T1000 (cell line): ENCODE measurements at regions not wholly inside any gene's neighbourhood (a gene's known extent, or its start where the extent isn't known, plus 50 kb on each side); places are given as distances from the start of the nearest gene placed in this dataset.

ENCODE experiments used
- DNase-seq: peaks from one replicate; lab custom pipeline; 2025; ENCODE audit warnings: mixed read lengths; lab: John Stamatoyannopoulos, UW

DNA sequence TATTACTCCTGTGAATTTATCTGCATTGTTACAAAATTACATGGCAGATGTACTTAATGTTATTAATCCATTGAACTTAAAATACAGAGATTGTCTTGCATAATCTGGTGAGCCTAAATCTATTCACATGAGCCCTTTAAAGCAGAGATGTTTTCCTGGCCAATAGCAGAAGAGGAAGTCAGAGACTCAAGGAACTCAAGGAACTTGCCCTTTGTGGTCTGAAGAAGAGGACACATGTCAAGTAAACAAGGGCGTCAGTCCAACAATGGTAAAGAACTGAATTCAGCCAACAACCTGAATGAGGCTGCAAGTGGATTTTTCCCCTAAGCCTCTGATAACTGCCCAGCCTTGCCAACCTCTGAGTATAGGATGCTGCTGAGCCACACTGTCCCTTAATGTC lies 356.3 kb upstream of the PKDCC start:
- no peak for DNase-seq

- no peak for DNase-seq
These were observed 353.2 kb upstream of the PKDCC start for GRCh38 chr2:41694536-41695049.

GRCh38 chr2:41695198-41696113 lies 352.4 kb upstream of the PKDCC start:
- DNase-seq = no peak

DNA sequence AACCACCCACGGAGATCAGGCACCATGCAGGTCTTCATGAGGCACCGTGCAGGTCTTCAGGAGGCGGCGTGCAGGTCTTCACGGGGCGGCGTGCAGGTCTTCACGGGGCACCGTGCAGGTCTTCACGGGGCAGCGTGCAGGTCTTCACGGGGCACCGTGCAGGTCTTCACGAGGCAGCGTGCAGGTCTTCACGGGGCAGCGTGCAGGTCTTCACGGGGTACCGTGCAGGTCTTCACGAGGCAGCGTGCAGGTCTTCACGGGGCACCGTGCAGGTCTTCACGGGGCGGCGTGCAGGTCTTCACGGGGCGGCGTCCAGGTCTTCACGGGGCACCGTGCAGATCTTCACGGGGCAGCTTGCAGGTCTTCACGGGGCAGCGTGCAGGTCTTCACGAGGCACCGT lies 350.4 kb upstream of the PKDCC start:
- DNase-seq = no peak

DNA sequence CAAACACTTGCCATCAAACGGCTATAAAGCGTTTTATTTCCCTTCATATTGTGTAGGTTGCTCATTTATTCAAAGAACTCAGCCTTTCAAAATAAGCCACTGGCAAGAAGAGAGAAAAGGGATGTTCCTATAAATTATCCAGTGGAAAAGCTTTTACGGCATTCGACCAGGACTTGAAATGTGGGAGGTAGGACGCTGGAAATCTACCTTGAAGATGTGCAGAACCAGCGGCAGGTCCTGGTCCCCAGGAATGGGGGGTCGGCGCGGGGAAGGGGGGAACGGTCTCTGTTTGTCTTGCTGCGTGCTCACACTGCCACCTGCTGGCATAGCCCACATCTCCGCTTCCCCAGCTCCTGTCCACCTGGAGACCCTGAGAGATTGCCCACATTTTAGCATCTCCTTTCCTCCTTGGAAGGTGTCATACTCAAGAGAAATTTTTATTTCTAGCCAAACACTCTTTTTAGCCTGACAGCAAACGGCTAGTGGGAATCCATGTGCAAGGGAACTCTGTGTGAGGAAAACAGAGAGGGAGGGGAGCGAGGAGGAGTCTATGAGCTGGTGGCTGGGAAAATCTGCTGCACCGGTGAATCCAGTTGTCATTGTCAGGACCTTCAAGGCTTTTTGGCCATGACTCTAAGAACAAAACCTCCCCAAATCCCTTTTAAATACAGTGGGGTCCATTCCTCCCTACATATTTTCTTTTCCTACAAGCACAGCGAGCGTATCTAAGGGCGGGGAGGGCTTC lies 349.0 kb upstream of the PKDCC start:
- DNase-seq = no peak

- DNase-seq = no peak
These were observed 346.6 kb upstream of the PKDCC start for GRCh38 chr2:41701231-41701630.

GRCh38 chr2:41703123-41703522 lies 344.7 kb upstream of the PKDCC start:
- DNase-seq = no peak

DNA sequence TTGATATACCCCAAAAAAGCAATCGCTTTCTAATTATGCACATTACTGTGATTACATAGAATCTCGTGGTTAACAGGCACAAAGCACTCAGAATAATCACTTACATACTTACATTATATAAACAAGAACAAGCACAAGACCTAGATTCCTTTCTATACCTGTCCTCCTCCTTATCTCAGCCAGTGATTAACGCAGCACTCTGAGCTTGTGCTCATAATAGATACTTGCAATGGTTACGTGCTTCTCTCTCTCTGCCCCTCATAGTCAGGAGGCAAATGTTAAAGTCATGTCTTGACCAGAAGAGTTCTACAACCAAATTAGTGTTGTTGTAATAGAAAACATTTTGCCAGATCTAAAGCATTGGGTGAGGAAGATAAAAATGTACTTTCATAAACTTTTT lies 342.2 kb upstream of the PKDCC start:
- no peak for DNase-seq

- DNase-seq = no peak
These were observed 341.5 kb upstream of the PKDCC start for GRCh38 chr2:41706286-41706685.

- DNase-seq = no peak
These were observed 339.9 kb upstream of the PKDCC start for GRCh38 chr2:41707790-41708451.

GRCh38 chr2:41709702-41710599 lies 337.9 kb upstream of the PKDCC start:
- no peak for DNase-seq

DNA sequence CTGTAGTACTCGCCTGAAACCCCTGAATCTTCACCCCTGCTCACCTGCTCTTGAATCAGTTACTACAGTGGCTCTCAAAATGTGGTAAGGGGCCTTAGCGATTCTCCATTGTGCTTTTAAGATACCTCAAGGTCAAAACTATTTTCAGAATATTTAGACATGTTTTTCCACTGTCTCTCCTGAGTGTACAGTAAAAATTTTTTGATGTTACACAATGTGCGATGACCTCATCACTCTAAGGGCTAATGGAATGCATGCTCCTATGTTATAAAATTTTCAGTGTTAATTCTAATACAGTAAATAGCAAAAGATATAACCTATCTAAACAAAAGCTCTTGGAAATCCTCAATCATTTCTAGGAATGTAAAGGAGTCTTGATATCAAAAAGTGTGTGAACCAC lies 336.9 kb upstream of the PKDCC start:
- no peak for DNase-seq

DNA sequence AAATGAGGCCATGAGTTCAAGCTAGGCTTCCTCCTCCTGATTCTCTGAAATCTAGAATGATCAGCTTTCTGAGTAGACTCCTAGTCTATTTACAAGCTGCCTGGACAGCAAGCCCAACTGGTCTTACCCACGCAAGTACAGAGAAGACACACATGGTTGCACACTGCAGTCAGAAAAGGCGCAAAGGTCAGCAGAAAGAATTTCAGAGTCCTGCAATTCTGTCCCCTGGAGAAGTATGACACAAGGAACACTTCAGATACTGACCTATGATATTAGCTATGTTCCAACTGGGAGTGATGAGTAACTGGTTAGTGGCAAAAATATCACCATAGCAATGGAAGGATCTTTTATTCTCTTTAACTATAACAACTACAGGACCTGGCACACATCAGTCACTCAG lies 336.1 kb upstream of the PKDCC start:
- DNase-seq = no peak

GRCh38 chr2:41716497-41716896 lies 331.3 kb upstream of the PKDCC start:
- DNase-seq = no peak

DNA sequence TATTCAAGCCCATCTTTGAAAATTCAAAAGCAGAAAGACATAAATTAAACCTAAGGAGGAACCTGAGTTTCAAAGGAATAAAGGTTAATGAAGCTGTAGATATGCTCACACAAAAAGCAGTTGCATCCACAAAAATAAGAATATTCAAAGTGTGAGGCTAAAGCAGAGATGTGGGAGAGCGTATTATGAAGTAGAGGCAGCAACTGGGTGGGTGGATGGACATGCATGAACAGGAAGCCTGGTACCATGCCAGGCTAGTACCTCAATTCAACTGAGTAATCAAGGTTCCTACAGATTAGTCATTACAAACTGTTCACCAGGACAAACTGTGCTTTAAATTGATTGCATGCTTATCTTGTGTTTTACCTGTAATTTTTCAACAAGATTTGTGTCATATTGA lies 330.0 kb upstream of the PKDCC start:
- DNase-seq = no peak

- DNase-seq = no peak
These were observed 329.1 kb upstream of the PKDCC start for GRCh38 chr2:41718705-41719104.

DNA sequence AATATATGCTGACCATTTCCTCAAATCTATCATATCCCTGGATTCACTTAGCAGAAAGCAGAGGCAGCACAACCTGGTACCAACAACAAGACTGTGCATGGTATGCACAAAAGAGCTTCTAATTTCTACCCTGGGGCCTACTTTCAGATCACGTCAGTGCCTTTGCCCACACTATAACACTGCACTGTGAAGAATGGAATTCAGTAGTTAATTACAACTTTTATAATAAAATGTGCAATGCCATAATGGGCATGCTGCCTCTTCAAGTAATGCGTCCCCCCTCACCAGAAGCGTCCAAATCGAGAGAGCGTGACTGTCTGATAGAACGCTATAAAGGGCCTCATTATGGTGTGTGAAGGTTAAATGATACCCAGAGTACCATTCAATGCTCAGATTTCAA lies 328.1 kb upstream of the PKDCC start:
- DNase-seq = no peak

DNA sequence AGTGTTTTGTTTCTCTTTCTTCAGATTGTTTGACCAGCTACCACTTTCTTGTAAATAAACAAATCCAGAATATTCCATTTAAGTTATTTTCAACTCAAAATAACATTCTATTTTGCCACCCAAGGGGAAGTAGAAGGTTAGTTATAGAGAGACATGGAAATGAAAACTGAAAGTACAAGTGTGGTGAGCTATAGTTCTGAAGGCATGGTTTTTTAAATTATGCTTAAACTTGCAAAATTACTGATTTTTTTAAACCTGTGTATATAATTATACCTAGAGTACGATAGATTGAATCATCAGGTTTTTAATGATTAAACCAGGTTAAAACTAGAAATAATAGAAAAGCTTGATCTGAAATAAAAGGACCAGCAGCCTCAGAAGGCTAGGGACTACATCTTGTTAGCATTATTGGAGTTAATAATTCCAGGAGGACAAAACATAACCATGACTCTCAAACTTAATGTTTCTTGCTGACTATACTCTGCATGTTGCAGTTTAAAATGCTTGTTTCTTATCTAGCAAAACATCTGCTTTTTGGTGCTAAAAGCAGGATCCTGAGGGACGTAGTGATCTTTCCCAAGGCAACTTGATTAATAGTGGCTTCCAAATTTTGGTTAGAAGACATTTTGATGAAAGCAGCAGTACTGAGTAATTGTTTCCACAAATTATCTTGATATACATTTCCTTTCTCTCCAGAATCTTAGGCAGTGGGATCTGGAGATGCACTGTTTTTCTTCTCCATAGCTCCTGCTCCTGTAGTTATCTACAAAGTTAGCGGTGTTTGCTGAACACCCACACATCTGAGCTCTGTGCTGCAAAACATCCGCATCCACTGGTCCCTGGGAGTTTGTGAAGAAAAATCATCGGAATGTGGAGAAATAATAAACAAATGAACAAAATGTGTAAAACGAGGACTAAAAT lies 327.2 kb upstream of the PKDCC start:
- DNase-seq = no peak

DNA sequence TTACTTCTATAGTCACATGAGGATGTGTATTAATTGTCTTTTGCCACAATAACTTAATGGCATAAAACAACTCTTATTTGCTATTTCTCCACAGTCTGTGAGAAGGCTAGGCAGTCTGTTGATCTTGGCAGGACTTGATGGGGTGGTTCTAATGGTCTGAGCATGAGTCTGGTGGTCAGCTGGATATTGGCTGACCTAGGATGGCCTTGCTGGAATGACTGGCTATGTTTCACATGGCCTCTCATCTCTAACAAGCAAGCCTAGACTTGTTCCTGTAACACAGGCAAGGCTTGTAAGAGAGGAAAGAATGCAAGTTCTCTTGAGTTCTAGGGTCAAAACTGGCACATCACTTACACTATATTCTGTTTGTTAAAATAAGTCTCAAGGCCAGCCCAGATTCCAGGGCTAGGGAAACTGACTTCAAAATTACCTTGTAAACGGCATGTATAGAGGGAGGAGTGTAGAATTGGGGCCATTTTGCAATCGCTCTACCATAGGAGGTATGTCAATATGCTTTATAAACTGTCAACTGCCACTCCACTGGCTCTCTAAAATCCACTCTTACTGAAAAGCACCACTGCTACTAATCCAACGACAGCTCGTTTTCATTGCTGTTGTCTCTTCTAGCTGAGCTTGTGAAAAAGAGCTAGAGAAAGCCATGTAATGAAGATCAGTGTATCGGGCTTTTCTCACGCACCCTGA lies 325.0 kb upstream of the PKDCC start:
- DNase-seq = no peak

DNA sequence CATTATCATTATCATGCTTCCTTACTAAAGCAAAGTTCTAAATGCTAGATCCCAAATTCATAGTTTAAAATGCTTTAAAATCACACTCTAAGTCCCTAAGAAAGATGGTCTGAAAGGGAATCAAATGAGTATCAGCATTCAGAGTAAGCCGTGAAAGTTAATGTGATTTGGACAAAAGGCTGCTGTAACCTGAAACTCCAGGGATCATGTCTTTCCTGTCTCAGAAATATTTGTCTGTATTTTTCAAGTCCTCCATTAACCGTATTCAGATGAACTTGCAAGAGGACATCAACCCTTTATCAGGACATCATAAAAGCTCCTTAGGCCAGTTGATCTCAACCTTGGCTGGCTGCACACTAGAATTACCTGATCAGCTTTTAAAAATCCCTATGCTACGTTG lies 324.3 kb upstream of the PKDCC start:
- DNase-seq = no peak
